ENCODE measurements at regions not wholly inside any gene's neighbourhood (a gene's known extent, or its start where the extent isn't known, plus 50 kb on each side); places are given as distances from the start of the nearest gene placed in this dataset.

DNA sequence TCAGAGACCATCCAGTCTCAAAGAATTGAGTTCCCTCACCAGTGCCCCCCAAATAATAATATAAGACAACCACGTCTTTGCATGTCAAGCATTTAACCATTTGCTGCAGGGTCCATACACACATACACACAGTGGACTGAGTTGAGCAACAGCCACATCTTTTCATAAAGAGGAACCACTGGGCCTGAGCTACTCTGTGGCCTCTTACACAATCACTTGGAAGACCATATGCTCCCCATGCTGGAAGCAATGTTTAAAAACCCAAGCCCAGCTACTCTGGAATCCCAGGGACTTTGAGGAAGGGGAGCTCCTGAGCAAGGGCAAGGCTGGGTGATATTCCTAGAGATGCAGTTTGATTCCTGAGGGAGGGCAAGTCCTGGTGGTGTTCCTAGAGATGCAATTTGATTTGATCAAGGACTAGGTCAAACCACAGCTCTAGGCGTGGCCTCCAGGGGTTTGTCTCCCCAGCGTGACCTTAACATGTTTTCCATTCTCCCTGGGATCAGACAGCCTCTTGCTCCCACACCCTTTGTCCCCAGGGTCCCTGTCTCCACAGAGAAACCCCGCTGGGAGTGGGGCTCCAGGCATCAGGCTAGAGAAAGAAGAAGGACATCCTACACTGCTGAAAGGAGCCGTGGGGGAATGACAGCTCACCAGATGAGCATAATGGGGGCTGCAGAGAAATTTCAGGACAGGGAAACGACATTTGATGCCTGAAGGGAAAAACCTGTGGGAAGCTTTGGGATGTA lies 376.2 kb upstream of the MGMT start:
- DNase-seq: no peak
- H3K4me2 ChIP-seq (ENCODE audit: low read length, poor library complexity, severe bottlenecking): no peak overlapping the region
- H4K91ac ChIP-seq (ENCODE audit: low read length): no peak overlapping the region
- no peak overlapping the region for H2AK5ac ChIP-seq (ENCODE audit: low read length, severe bottlenecking)
- H4K8ac ChIP-seq (ENCODE audit: low read length): no peak overlapping the region
- H3K9ac ChIP-seq (ENCODE audit: low read length): no peak overlapping the region
- WGBS: 55% methylated on average over 6 of the region's 6 CpGs
- no peaks in the 10 kb centered on the region for H3K36me3 ChIP-seq (ENCODE audit: control insufficient read depth in 1 of 2, insufficient read depth in 2 of 2, low read depth in 1 of 2, low read length in 2 of 2)
- H3K9me3 ChIP-seq (ENCODE audit: control insufficient read depth, low read length): no peaks in the 10 kb centered on the region
- no peak overlapping the region for H2BK120ac ChIP-seq (ENCODE audit: low read depth, low read length)
- H3K27ac ChIP-seq (ENCODE audit: low read length, poor library complexity, severe bottlenecking): no peak overlapping the region
- no peaks in the 10 kb centered on the region for H3K79me1 ChIP-seq (replicated peaks; ENCODE audit: low read length, poor library complexity, severe bottlenecking)
- H2AFZ ChIP-seq (ENCODE audit: low read depth, low read length): no peak overlapping the region
- no peak overlapping the region for H3K23ac ChIP-seq (ENCODE audit: low read length in 2 of 2)
- H3K27me3 ChIP-seq (ENCODE audit: control insufficient read depth in 1 of 2, insufficient read depth in 1 of 2, low read length in 2 of 2): peaks cover 0 to 3% of the 10 kb centered on the region in 2 experiments
- H3K18ac ChIP-seq (ENCODE audit: low read depth in 1 of 2, low read length in 2 of 2): no peak overlapping the region
- H2BK5ac ChIP-seq (ENCODE audit: low read depth, low read length, poor library complexity, severe bottlenecking): no peak overlapping the region
- H3K4me1 ChIP-seq (ENCODE audit: control insufficient read depth, insufficient read depth, low read depth, low read length): no peaks in the 10 kb centered on the region
- H3K14ac ChIP-seq (ENCODE audit: low read length in 2 of 2): no peak overlapping the region
- no peak overlapping the region for H2BK12ac ChIP-seq (ENCODE audit: low read length in 2 of 2)
- H3K4me3 ChIP-seq (ENCODE audit: insufficient read depth in 1 of 2, low read depth in 1 of 2, low read length in 2 of 2): no peak overlapping the region
- H2BK15ac ChIP-seq (ENCODE audit: low read depth, poor library complexity, severe bottlenecking): no peak overlapping the region
- no peak overlapping the region for H3K4ac ChIP-seq (ENCODE audit: low read depth in 1 of 2, low read length in 2 of 2)

DNA sequence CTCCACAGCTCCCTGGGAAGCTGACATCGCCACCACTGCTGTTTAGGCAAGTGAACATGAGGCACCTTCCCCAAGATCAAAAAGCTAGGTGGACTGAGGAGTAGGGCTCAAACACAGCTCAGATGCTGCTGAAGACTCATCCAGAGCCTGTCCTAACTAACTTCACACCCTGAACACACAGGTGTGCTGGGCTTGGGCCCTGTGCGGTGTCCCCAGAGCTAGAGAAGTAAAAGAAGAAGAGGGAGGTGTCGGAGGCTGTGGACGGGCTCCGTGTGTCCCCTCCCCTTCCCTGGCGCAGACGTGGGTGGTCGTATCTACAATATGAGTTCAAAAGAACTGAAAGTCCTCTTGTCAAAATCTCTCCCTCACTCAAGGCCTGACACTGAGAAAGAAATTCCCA lies 373.4 kb upstream of the MGMT start:
- Histone ChIP-seq H3K14ac (ENCODE audit: low read length in 2 of 2) (no peak overlapping the region), H3K36me3 (ENCODE audit: control insufficient read depth in 1 of 2, insufficient read depth in 2 of 2, low read depth in 1 of 2, low read length in 2 of 2) (no peaks in the 10 kb centered on the region), H3K4me2 (ENCODE audit: low read length, poor library complexity, severe bottlenecking) (no peak overlapping the region), H3K4me1 (ENCODE audit: control insufficient read depth, insufficient read depth, low read depth, low read length) (no peaks in the 10 kb centered on the region), H3K4me3 (ENCODE audit: insufficient read depth in 1 of 2, low read depth in 1 of 2, low read length in 2 of 2) (no peak overlapping the region), H2AFZ (ENCODE audit: low read depth, low read length) (no peak overlapping the region), H2BK5ac (ENCODE audit: low read depth, low read length, poor library complexity, severe bottlenecking) (no peak overlapping the region), H4K8ac (ENCODE audit: low read length) (no peak overlapping the region), H3K9ac (ENCODE audit: low read length) (no peak overlapping the region), H2BK12ac (ENCODE audit: low read length in 2 of 2) (no peak overlapping the region), H3K18ac (ENCODE audit: low read depth in 1 of 2, low read length in 2 of 2) (no peak overlapping the region), H4K91ac (ENCODE audit: low read length) (no peak overlapping the region), H3K27me3 (ENCODE audit: control insufficient read depth in 1 of 2, insufficient read depth in 1 of 2, low read length in 2 of 2) (peaks cover 0 to 3% of the 10 kb centered on the region in 2 experiments), H3K9me3 (ENCODE audit: control insufficient read depth, low read length) (no peaks in the 10 kb centered on the region), H2AK5ac (ENCODE audit: low read length, severe bottlenecking) (no peak overlapping the region), H3K4ac (ENCODE audit: low read depth in 1 of 2, low read length in 2 of 2) (no peak overlapping the region), H2BK15ac (ENCODE audit: low read depth, poor library complexity, severe bottlenecking) (no peak overlapping the region), H3K27ac (ENCODE audit: low read length, poor library complexity, severe bottlenecking) (no peak overlapping the region), H3K23ac (ENCODE audit: low read length in 2 of 2) (no peak overlapping the region), H2BK120ac (ENCODE audit: low read depth, low read length) (no peak overlapping the region), H3K79me1 (replicated peaks; ENCODE audit: low read length, poor library complexity, severe bottlenecking) (no peaks in the 10 kb centered on the region)
- 91% methylated on average over 7 of the region's 8 CpGs for WGBS
- DNase-seq: no peak

- H4K8ac ChIP-seq (ENCODE audit: low read length): no peak overlapping the region
- H3K36me3 ChIP-seq (ENCODE audit: control insufficient read depth in 1 of 2, insufficient read depth in 2 of 2, low read depth in 1 of 2, low read length in 2 of 2): no peaks in the 10 kb centered on the region
- H3K18ac ChIP-seq (ENCODE audit: low read depth in 1 of 2, low read length in 2 of 2): no peak overlapping the region
- H2BK5ac ChIP-seq (ENCODE audit: low read depth, low read length, poor library complexity, severe bottlenecking): no peak overlapping the region
- WGBS: 87% methylated on average over 6 of the region's 6 CpGs
- H2AFZ ChIP-seq (ENCODE audit: low read depth, low read length): no peak overlapping the region
- H4K91ac ChIP-seq (ENCODE audit: low read length): no peak overlapping the region
- H3K23ac ChIP-seq (ENCODE audit: low read length in 2 of 2): no peak overlapping the region
- peaks cover 0 to 3% of the 10 kb centered on the region in 2 experiments for H3K27me3 ChIP-seq (ENCODE audit: control insufficient read depth in 1 of 2, insufficient read depth in 1 of 2, low read length in 2 of 2)
- no peaks in the 10 kb centered on the region for H3K9me3 ChIP-seq (ENCODE audit: control insufficient read depth, low read length)
- no peak overlapping the region for H2BK120ac ChIP-seq (ENCODE audit: low read depth, low read length)
- H3K4me1 ChIP-seq (ENCODE audit: control insufficient read depth, insufficient read depth, low read depth, low read length): no peaks in the 10 kb centered on the region
- no peaks in the 10 kb centered on the region for H3K79me1 ChIP-seq (replicated peaks; ENCODE audit: low read length, poor library complexity, severe bottlenecking)
- no peak overlapping the region for H3K4me3 ChIP-seq (ENCODE audit: insufficient read depth in 1 of 2, low read depth in 1 of 2, low read length in 2 of 2)
- no peak overlapping the region for H2AK5ac ChIP-seq (ENCODE audit: low read length, severe bottlenecking)
- H2BK15ac ChIP-seq (ENCODE audit: low read depth, poor library complexity, severe bottlenecking): no peak overlapping the region
- H3K4me2 ChIP-seq (ENCODE audit: low read length, poor library complexity, severe bottlenecking): no peak overlapping the region
- no peak for DNase-seq
- H3K27ac ChIP-seq (ENCODE audit: low read length, poor library complexity, severe bottlenecking): no peak overlapping the region
- H3K14ac ChIP-seq (ENCODE audit: low read length in 2 of 2): no peak overlapping the region
- H2BK12ac ChIP-seq (ENCODE audit: low read length in 2 of 2): no peak overlapping the region
- no peak overlapping the region for H3K4ac ChIP-seq (ENCODE audit: low read depth in 1 of 2, low read length in 2 of 2)
- H3K9ac ChIP-seq (ENCODE audit: low read length): no peak overlapping the region
Measured at GRCh38 chr10:129094233-129094632, 372.8 kb upstream of the MGMT start.

GRCh38 chr10:129094861-129095260 lies 372.2 kb upstream of the MGMT start:
- no peak overlapping the region for H3K4me2 ChIP-seq (ENCODE audit: low read length, poor library complexity, severe bottlenecking)
- H3K36me3 ChIP-seq (ENCODE audit: control insufficient read depth in 1 of 2, insufficient read depth in 2 of 2, low read depth in 1 of 2, low read length in 2 of 2): no peaks in the 10 kb centered on the region
- peaks cover 0 to 3% of the 10 kb centered on the region in 2 experiments for H3K27me3 ChIP-seq (ENCODE audit: control insufficient read depth in 1 of 2, insufficient read depth in 1 of 2, low read length in 2 of 2)
- H3K27ac ChIP-seq (ENCODE audit: low read length, poor library complexity, severe bottlenecking): no peak overlapping the region
- no peak overlapping the region for H2BK12ac ChIP-seq (ENCODE audit: low read length in 2 of 2)
- H2AFZ ChIP-seq (ENCODE audit: low read depth, low read length): no peak overlapping the region
- no peak overlapping the region for H4K8ac ChIP-seq (ENCODE audit: low read length)
- no peak overlapping the region for H2AK5ac ChIP-seq (ENCODE audit: low read length, severe bottlenecking)
- no peak overlapping the region for H2BK120ac ChIP-seq (ENCODE audit: low read depth, low read length)
- H3K4me3 ChIP-seq (ENCODE audit: insufficient read depth in 1 of 2, low read depth in 1 of 2, low read length in 2 of 2): no peak overlapping the region
- no peak overlapping the region for H3K18ac ChIP-seq (ENCODE audit: low read depth in 1 of 2, low read length in 2 of 2)
- H3K23ac ChIP-seq (ENCODE audit: low read length in 2 of 2): no peak overlapping the region
- DNase-seq: no peak
- no peaks in the 10 kb centered on the region for H3K79me1 ChIP-seq (replicated peaks; ENCODE audit: low read length, poor library complexity, severe bottlenecking)
- no peak overlapping the region for H2BK15ac ChIP-seq (ENCODE audit: low read depth, poor library complexity, severe bottlenecking)
- H2BK5ac ChIP-seq (ENCODE audit: low read depth, low read length, poor library complexity, severe bottlenecking): no peak overlapping the region
- no peaks in the 10 kb centered on the region for H3K4me1 ChIP-seq (ENCODE audit: control insufficient read depth, insufficient read depth, low read depth, low read length)
- no peak overlapping the region for H3K4ac ChIP-seq (ENCODE audit: low read depth in 1 of 2, low read length in 2 of 2)
- no peaks in the 10 kb centered on the region for H3K9me3 ChIP-seq (ENCODE audit: control insufficient read depth, low read length)
- H3K9ac ChIP-seq (ENCODE audit: low read length): no peak overlapping the region
- no peak overlapping the region for H4K91ac ChIP-seq (ENCODE audit: low read length)
- WGBS: 100% methylated on average over 2 of the region's 2 CpGs
- H3K14ac ChIP-seq (ENCODE audit: low read length in 2 of 2): no peak overlapping the region

All from mesenchymal stem cell (in vitro differentiated cells and primary cell).